NT2/D1 (cell line): ENCODE measurements at regions not wholly inside any gene's neighbourhood (a gene's known extent, or its start where the extent isn't known, plus 50 kb on each side); places are given as distances from the start of the nearest gene placed in this dataset.
"Not testable (repeated sequence)": the region's sequence is repeated elsewhere in the genome, so short reads cannot be mapped to it uniquely, and the experiment has no call there.

ENCODE experiments used
- DNase-seq: peaks from one replicate; pipeline ENCODE4 v3.0.0-alpha.2; 2011; ENCODE audit warnings: low read depth, low spot score
- H3K27me3 ChIP-seq: 2 replicates; pipeline ENCODE4 v1.6.0; 2011; ENCODE audit warnings: mild to moderate bottlenecking; ENCODE audit not compliant: insufficient read length, insufficient read depth
- H3K36me3 ChIP-seq: 2 replicates; pipeline ENCODE4 v1.6.1; 2011; ENCODE audit warnings: mild to moderate bottlenecking, low read length, mixed read lengths; ENCODE audit not compliant: insufficient read depth, insufficient read length
- H3K4me1 ChIP-seq: 2 replicates; pipeline ENCODE4 v1.5.1; 2011; ENCODE audit not compliant: insufficient read depth, insufficient read length
- H3K4me3 ChIP-seq: 2 replicates; pipeline ENCODE4 v1.5.1; 2011; ENCODE audit warnings: low read depth; ENCODE audit not compliant: insufficient read length
- H3K9ac ChIP-seq: 2 replicates; pipeline ENCODE4 v1.6.0; 2011; ENCODE audit warnings: low read depth; ENCODE audit not compliant: insufficient read length
- H3K9me3 ChIP-seq: 2 replicates; pipeline ENCODE4 v1.5.1; 2011; ENCODE audit warnings: mild to moderate bottlenecking, low read length; ENCODE audit not compliant: insufficient read depth
- SUZ12 ChIP-seq: IDR thresholded peaks from 2 replicates; pipeline ENCODE4 v1.6.1; 2011; ENCODE audit not compliant: insufficient read length, insufficient read depth; ENCODE audit errors: extremely low read depth
- YY1 ChIP-seq: IDR thresholded peaks from 2 replicates; pipeline ENCODE4 v1.6.1; 2011; ENCODE audit not compliant: insufficient read length, insufficient read depth
- ZNF274 ChIP-seq: IDR thresholded peaks from 2 replicates; pipeline ENCODE4 v1.6.1; 2011; ENCODE audit warnings: mild to moderate bottlenecking, low read depth, low read length

DNA sequence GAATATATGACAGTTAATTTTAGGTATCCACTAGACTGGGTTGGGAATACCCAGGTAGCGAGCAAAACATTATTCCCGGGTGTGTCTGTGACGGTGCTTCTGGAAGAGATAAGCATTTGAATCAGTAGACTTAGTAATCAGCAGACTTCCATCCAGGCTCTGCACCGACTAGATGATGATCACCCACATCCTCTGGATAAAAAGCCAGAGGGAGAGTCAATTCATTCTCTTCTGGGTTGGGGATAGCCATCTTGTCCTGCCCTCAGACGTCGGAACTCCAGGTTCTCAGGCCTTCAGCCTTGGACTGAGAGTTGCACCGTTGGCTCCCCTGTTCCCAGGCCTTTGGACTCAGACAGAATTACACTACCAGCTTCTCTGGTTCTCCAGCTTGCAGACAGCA lies 168.0 kb downstream of the PHLDA1 start:
- TF ChIP-seq ZNF274 (no peak), YY1 (no peak), SUZ12 (no peak)
- Histone ChIP-seq H3K9ac (no peak overlapping the region), H3K27me3 (no peaks in the 10 kb centered on the region), H3K4me3 (no peak overlapping the region), H3K36me3 (no peaks in the 10 kb centered on the region), H3K9me3 (no peaks in the 10 kb centered on the region), H3K4me1 (no peaks in the 10 kb centered on the region)
- no peak for DNase-seq

DNA sequence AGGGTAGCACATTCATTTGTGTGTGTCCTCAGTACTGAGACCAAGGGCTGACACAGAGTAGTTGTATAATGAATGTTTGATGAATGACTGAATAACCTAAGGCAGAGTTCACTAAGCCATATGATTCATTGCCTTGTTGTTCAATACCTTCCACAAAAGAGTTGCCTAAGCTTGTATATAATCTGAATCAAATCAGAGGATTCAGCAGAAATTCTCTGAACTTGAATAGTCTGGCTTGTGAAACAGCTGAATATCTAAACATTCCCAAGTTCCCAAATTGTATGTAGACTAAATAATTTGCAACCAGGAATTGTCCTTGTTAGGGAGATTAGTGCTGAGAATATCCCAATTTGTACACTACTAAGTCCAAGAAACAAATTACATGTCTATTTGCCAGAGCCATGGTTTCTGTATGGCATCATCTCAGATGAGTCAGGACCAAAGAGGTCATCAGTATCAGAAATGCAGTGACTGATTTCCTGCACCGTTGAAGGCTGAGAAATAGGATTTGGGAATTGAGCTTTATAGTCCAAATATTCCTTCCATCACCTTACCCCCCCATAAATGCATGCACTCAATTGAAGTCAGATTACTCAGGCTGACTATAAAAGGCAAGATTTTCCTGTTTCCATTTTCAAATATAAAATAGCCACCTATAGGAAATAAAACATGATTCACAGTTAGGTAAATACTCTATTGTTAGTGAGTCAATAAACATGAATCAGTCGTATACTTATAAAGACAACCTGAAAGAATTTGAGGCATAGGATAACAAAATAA lies 168.7 kb downstream of the PHLDA1 start:
- DNase-seq: no peak
- no peaks in the 10 kb centered on the region for H3K36me3 ChIP-seq
- no peak for TF ChIP-seq SUZ12
- no peak for TF ChIP-seq ZNF274
- TF ChIP-seq YY1: no peak
- no peaks in the 10 kb centered on the region for H3K9me3 ChIP-seq
- no peak overlapping the region for H3K9ac ChIP-seq
- H3K4me3 ChIP-seq: no peak overlapping the region
- no peaks in the 10 kb centered on the region for H3K4me1 ChIP-seq
- no peaks in the 10 kb centered on the region for H3K27me3 ChIP-seq

DNA sequence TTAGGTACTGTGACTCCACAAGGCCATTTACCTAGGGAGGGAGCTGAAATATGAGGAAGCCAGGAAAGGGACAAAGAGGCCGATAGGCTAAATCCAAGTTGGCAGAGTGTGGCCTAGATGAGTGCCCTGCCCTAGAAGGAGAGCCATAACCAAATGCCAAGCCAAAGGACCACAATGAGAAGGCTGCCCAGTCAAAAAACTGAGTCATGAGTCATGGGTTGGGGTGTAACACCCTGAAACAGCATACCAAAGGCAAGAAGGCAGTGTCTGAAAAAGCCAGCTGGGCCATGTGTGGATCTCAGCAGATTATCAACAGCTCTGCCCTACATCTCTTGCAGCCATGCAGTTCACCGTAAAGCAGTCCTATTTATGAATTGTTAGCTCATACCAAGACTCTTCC lies 171.7 kb downstream of the PHLDA1 start:
- Histone ChIP-seq H3K9me3 (no peaks in the 10 kb centered on the region), H3K9ac (no peak overlapping the region), H3K4me3 (no peak overlapping the region), H3K36me3 (no peaks in the 10 kb centered on the region), H3K27me3 (no peaks in the 10 kb centered on the region), H3K4me1 (no peaks in the 10 kb centered on the region)
- no peak for TF ChIP-seq ZNF274
- no peak for TF ChIP-seq SUZ12
- TF ChIP-seq YY1: no peak
- no peak for DNase-seq

DNA sequence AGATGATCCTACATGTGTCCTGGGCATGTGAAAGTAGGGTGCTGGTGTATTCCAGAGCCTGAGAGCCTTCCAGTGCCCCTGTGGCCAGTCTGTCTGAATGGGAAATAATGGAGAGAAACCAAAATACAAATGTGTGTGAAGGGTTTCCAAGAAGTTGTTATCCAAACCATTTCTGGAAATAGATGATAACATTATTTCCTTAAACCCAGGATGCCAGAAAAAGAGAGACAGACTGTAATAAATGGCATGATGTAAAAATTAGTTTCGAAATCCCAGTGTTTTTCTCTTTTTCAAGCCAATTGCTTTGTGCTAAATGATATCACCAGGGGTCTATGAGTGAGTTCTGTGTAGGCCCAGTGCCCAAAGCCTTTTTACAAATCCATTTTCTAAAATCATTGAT lies 175.3 kb downstream of the PHLDA1 start:
- no peak for TF ChIP-seq ZNF274
- TF ChIP-seq SUZ12: no peak
- no peak for TF ChIP-seq YY1
- H3K9ac ChIP-seq: no peak overlapping the region
- no peaks in the 10 kb centered on the region for H3K36me3 ChIP-seq
- no peaks in the 10 kb centered on the region for H3K27me3 ChIP-seq
- H3K4me1 ChIP-seq: no peaks in the 10 kb centered on the region
- no peak for DNase-seq
- H3K4me3 ChIP-seq: no peak overlapping the region
- no peaks in the 10 kb centered on the region for H3K9me3 ChIP-seq

DNA sequence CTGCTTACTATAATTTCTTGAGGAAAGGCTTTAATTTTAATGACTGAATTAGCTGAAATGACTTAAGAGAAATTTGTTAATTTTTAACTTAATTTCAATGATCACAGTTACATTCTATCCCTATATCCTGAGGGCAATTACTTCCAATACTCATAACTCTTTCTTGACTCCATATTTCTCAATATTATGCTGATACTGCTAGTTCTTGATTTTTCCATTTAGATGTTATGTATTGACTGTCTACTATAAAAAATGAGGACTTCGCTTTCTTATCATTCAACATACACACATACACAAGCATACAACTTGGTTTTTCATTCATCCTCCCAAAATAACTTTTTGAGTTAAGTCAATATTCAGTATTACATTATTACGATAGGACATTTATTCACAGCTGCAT lies 176.2 kb downstream of the PHLDA1 start:
- TF ChIP-seq ZNF274 (no peak), SUZ12 (no peak), YY1 (no peak)
- Histone ChIP-seq H3K27me3 (no peaks in the 10 kb centered on the region), H3K4me3 (no peak overlapping the region), H3K36me3 (no peaks in the 10 kb centered on the region), H3K9me3 (no peaks in the 10 kb centered on the region), H3K9ac (no peak overlapping the region), H3K4me1 (no peaks in the 10 kb centered on the region)
- no peak for DNase-seq

DNA sequence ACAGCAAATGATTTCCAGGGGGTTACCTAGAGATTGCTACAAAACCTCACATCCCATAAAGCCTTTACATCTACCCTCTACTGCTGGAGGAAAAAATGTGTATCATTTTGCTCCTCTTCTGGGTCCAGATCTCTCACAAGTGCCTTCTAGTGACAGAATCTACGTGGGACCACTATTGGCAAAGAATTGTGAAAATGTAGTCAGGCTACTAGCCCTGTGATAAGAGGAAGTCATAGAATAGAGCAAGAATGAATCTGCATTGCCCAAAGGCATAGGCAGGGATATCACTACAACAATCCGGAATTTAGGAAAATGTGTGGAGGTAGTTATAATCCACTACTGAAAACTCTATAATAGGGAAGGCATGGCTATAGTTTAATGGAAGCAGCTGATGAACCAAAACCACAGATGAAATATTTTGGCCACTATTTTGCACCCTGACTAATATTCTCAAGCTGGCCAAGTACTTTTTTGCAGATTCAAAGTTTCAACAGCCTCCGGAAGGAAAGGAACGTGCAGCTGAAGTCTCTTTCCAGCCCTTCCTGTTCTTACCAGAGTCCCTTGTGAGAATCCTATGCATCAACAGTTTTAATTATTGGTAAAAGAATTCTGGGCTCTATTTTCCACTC lies 176.8 kb downstream of the PHLDA1 start:
- TF ChIP-seq SUZ12 (no peak), ZNF274 (no peak), YY1 (no peak)
- Histone ChIP-seq H3K4me1 (no peaks in the 10 kb centered on the region), H3K9me3 (no peaks in the 10 kb centered on the region), H3K27me3 (no peaks in the 10 kb centered on the region), H3K4me3 (no peak overlapping the region), H3K9ac (no peak overlapping the region), H3K36me3 (no peaks in the 10 kb centered on the region)
- no peak for DNase-seq

DNA sequence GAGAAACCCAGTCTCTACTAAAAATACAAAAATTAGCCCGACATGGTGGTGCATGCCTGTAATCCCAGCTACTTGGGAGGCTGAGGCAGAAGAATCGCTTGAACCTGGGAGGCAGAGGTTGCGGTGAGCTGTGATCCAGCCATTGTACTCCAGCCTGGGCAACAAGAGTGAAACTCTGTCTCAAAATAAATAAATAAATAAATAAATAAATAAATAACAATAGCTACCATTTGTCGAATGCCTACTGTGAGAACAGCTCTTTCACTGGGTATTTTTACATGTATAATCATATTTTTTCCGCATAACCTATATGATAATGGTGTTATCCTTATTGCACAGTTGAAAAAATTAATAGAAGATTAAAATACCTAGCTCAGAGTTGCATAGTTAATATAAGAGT lies 177.4 kb downstream of the PHLDA1 start:
- not testable (repeated sequence) for H3K4me3 ChIP-seq

DNA sequence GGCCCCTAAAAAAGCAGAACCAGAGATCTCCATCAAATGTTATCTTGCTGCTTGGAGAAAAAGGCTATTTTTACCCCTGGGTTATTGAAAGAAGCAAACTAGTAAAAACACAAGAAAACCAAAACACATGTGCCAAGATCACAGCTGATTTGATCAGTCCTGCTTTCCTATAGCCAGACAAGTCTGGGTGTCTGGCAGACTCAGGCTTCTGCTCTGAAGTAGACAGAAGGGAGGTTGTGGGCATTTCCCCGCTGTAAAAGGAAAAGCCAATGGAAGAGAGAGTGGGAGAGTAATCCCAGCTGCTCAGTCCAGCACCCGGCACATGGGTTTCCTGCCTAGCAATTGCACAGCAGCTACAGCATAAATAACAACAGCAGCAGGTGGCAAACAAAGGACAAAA lies 177.9 kb downstream of the PHLDA1 start:
- H3K36me3 ChIP-seq: no peaks in the 10 kb centered on the region
- H3K4me1 ChIP-seq: no peaks in the 10 kb centered on the region
- H3K9ac ChIP-seq: no peak overlapping the region
- H3K4me3 ChIP-seq: no peak overlapping the region
- TF ChIP-seq ZNF274 (no peak), SUZ12 (no peak), YY1 (no peak)
- no peaks in the 10 kb centered on the region for H3K9me3 ChIP-seq
- DNase-seq: no peak
- no peaks in the 10 kb centered on the region for H3K27me3 ChIP-seq

More for the DNA sequence above, 177.4 kb downstream of the PHLDA1 start:
- not testable (repeated sequence) for H3K36me3 ChIP-seq, H3K4me1 ChIP-seq, H3K9me3 ChIP-seq, H3K27me3 ChIP-seq, H3K9ac ChIP-seq, DNase-seq
